IMR-90 (cell line): ENCODE measurements at regions not wholly inside any gene's neighbourhood (a gene's known extent, or its start where the extent isn't known, plus 50 kb on each side); places are given as distances from the start of the nearest gene placed in this dataset.

Experiments
- ATAC-seq: fragments of 200-7000 bp; cut with Tn5 transposase; 2 replicates; pipeline ENCODE4 v1.9.1; 2020; ENCODE audit warnings: low read depth, mild to moderate bottlenecking, moderate library complexity
- BruUV-seq: library from RNA; stranded (reverse); fragments of 400-500 nt; replicated peaks from 2 replicates; lab custom pipeline; 2021; lab: Mats Ljungman, UMichigan
- CTCF ChIA-PET: fragments of 300-600 bp; formaldehyde crosslinking; extraction: SDS; loops from one replicate; lab custom pipeline; 2021; ENCODE audit warnings: antibody characterized with exemption; lab: Yijun Ruan, JAX
- POLR2A ChIA-PET: fragments of 300-600 bp; sonication (Branson Sonifier 250); formaldehyde crosslinking; loops from one replicate; lab custom pipeline; 2022; ENCODE audit warnings: antibody characterized with exemption; ENCODE audit not compliant: unreplicated experiment; lab: Charles Lee
- DNase-seq: peaks from one replicate; pipeline ENCODE4 v3.0.0; 2013
- H2AFZ ChIP-seq: replicated peaks from 2 replicates; pipeline ENCODE3; 2013; ENCODE audit warnings: low read length, mild to moderate bottlenecking; ENCODE audit not compliant: poor library complexity
- H2AK5ac ChIP-seq: 2 replicates; pipeline ENCODE4 v1.6.1; 2013; ENCODE audit warnings: low read depth, low read length, inconsistent platforms
- H2AK9ac ChIP-seq: replicated peaks from 2 replicates; pipeline ENCODE3; 2013; ENCODE audit warnings: mild to moderate bottlenecking, low read depth, low read length, moderate library complexity; ENCODE audit not compliant: poor library complexity
- H2BK120ac ChIP-seq: 2 replicates; pipeline ENCODE4 v1.6.1; 2013; ENCODE audit warnings: low read depth, low read length, inconsistent platforms
- H2BK15ac ChIP-seq: 3 replicates; pipeline ENCODE4 v1.6.1; 2013; ENCODE audit warnings: low read depth, low read length, inconsistent platforms
- H2BK20ac ChIP-seq: 2 replicates; pipeline ENCODE4 v1.6.1; 2013; ENCODE audit warnings: low read depth, mild to moderate bottlenecking, inconsistent platforms, low read length, moderate library complexity
- H2BK5ac ChIP-seq: 2 replicates; pipeline ENCODE4 v1.6.1; 2013; ENCODE audit warnings: mild to moderate bottlenecking, low read depth, low read length, inconsistent platforms; ENCODE audit not compliant: poor library complexity, severe bottlenecking
- H3K14ac ChIP-seq: replicated peaks from 2 replicates; pipeline ENCODE4 v1.6.1; 2013; ENCODE audit warnings: low read depth, low read length, inconsistent platforms
- H3K18ac ChIP-seq: 2 replicates; pipeline ENCODE4 v1.6.1; 2013; ENCODE audit warnings: low read depth, low read length, control low read depth
- H3K23ac ChIP-seq: 2 replicates; pipeline ENCODE4 v1.6.1; 2013; ENCODE audit warnings: low read depth, low read length, inconsistent platforms
- H3K27ac ChIP-seq: 2 replicates; pipeline ENCODE4 v1.5.1; 2013; ENCODE audit warnings: mild to moderate bottlenecking, control low read depth, low read length; ENCODE audit not compliant: insufficient read depth
- H3K27me3 ChIP-seq: 2 replicates; pipeline ENCODE4 v1.6.1; 2013; ENCODE audit warnings: low read length; ENCODE audit not compliant: control insufficient read depth, insufficient read depth
- H3K36me3 ChIP-seq: 2 replicates; pipeline ENCODE4 v1.6.1; 2013; ENCODE audit warnings: low read length, mixed read lengths; ENCODE audit not compliant: control insufficient read depth, insufficient read depth
- H3K4ac ChIP-seq: 2 replicates; pipeline ENCODE4 v1.6.1; 2013; ENCODE audit warnings: low read depth, low read length, inconsistent platforms
- H3K4me1 ChIP-seq: 2 replicates; pipeline ENCODE4 v1.6.1; 2013; ENCODE audit warnings: low read length, mixed read lengths; ENCODE audit not compliant: control insufficient read depth, insufficient read depth
- H3K4me2 ChIP-seq: 2 replicates; pipeline ENCODE4 v1.6.1; 2013; ENCODE audit warnings: low read depth, mild to moderate bottlenecking, control low read depth, low read length, moderate library complexity
- H3K4me3 ChIP-seq: 2 replicates; pipeline ENCODE4 v1.5.1; 2013; ENCODE audit warnings: low read depth, mild to moderate bottlenecking, control low read depth, low read length, moderate library complexity; ENCODE audit not compliant: insufficient read depth
- H3K56ac ChIP-seq: 2 replicates; pipeline ENCODE4 v1.6.1; 2013; ENCODE audit warnings: low read length, inconsistent platforms; ENCODE audit not compliant: insufficient read depth; ENCODE audit errors: extremely low read depth
- H3K79me1 ChIP-seq, 2 experiments: 2 replicates each; pipeline ENCODE4 v1.6.1; 2013; ENCODE audit warnings: low read length in 2 of 2, inconsistent platforms in 1 of 2, low read depth in 1 of 2
- H3K9ac ChIP-seq: 2 replicates; pipeline ENCODE4 v1.6.1; 2013; ENCODE audit warnings: low read depth, low read length, control low read depth
- H3K9me1 ChIP-seq: 2 replicates; pipeline ENCODE4 v1.6.1; 2013; ENCODE audit warnings: low read length, inconsistent platforms; ENCODE audit not compliant: insufficient read depth
- H3K9me3 ChIP-seq: 2 replicates; pipeline ENCODE4 v1.6.1; 2013; ENCODE audit warnings: low read length; ENCODE audit not compliant: control insufficient read depth, insufficient read depth
- H4K20me1 ChIP-seq: 2 replicates; pipeline ENCODE4 v1.6.1; 2013; ENCODE audit warnings: low read length, inconsistent platforms; ENCODE audit not compliant: insufficient read depth
- H4K5ac ChIP-seq: 2 replicates; pipeline ENCODE4 v1.6.1; 2013; ENCODE audit warnings: mild to moderate bottlenecking, low read depth, low read length, control low read depth
- H4K8ac ChIP-seq, 2 experiments: 2 replicates each; pipeline ENCODE4 v1.6.1; 2013; ENCODE audit warnings: low read depth in 2 of 2, low read length in 2 of 2, control low read depth in 1 of 2, inconsistent platforms in 1 of 2
- H4K91ac ChIP-seq: 2 replicates; pipeline ENCODE4 v1.6.1; 2013; ENCODE audit warnings: low read depth, low read length, inconsistent platforms; ENCODE audit not compliant: insufficient read depth
- CEBPB ChIP-seq: IDR thresholded peaks from 2 replicates; pipeline ENCODE4 v1.6.1; 2012; ENCODE audit warnings: low read depth, low read length, improper control_type of control experiment
- CHD1 ChIP-seq: IDR thresholded peaks from 2 replicates; pipeline ENCODE4 v1.6.1; 2012; ENCODE audit warnings: low read depth, low read length, improper control_type of control experiment
- MAFK ChIP-seq: IDR thresholded peaks from 2 replicates; pipeline ENCODE4 v1.6.1; 2012; ENCODE audit warnings: low read depth, low read length, improper control_type of control experiment
- MAZ ChIP-seq: IDR thresholded peaks from 2 replicates; pipeline ENCODE4 v1.6.1; 2012; ENCODE audit warnings: low read depth, mild to moderate bottlenecking, low read length, improper control_type of control experiment, moderate library complexity, borderline replicate concordance
- POLR2A ChIP-seq: IDR thresholded peaks from 2 replicates; pipeline ENCODE4 v1.6.1; 2012; ENCODE audit warnings: mild to moderate bottlenecking, low read depth, low read length
- WGBS, 2 experiments: methylation state at CpG; one replicate each; pipeline versions ENCODE4 v1.1.5 to v1.1.7; 2013; ENCODE audit warnings: missing lambda C conversion rate in 2 of 2; ENCODE audit not compliant: insufficient read length in 1 of 2; ENCODE audit errors: extremely low coverage in 2 of 2; 5-methylcytosine and 5-hydroxymethylcytosine counted together
- dilution Hi-C: fragments of 300-500 bp; cut with HindIII; formaldehyde crosslinking; loops from one replicate; pipeline ENCODE4 v1.14.3; 2018; ENCODE audit warnings: low sequenced_read_pairs; ENCODE audit not compliant: unreplicated experiment
- in situ Hi-C: fragments of 300-500 bp; cut with MboI; formaldehyde crosslinking; loops from 3 replicates; pipeline ENCODE4 v1.14.3; 2019; ENCODE audit warnings: low sequenced_read_pairs, inconsistent platforms, mixed read lengths
- intact Hi-C: fragments of 100-400 bp; cut with micrococcal nuclease; formaldehyde crosslinking; loops from 2 replicates; pipeline ENCODE4 v1.10.0; 2022

DNA sequence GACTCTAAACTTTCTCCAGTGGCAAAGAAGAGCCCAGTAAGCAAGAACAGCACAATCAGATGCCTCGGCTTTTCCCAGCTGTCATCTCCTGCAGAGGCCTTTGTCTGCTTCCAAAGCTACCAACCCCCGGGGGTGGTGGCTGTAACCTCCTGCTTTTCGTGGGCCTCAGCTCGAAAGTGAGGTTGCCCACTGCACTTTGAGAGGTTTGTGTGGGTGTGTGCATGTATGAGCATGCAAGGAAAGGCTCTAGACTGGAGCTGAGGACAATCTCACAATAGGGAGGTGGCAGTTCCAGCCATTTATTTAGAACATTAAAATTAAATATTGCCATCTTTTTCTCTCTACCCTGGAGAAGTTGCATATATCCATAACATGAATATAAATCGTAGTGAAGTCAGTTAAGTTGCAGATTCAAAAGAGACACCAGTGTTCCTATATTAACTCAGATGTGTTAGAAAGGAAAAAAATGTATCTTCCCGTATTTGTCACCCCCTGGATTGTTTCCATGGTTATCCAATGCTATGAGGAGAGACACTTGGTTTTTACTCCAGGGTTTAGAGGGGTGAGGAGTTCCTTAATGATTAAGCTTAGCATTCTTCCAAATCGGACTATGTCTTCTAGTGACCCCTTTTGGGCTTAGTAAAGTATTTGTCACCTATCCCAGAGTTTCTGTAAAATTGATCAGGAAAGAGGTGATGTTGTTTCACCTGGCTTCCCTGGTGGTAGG lies 781.1 kb downstream of the INHBA start:
- DNase-seq = no peak
- Histone ChIP-seq H3K9ac (no peak overlapping the region), H3K9me1 (peaks cover 7% of the 10 kb centered on the region), H3K27me3 (no peaks in the 10 kb centered on the region), H3K14ac (peak overlapping the region; percentile 43; the same call in 1 of the 2 replicates), H4K91ac (peak overlapping the region; percentile 63), H2BK120ac (peak overlapping the region; percentile 69), H3K4me3 (no peak overlapping the region), H2AK9ac (no peak overlapping the region), H3K23ac (peak overlapping the region; percentile 55), H4K8ac (peak overlapping the region; percentile 29 to 52; a peak in 3 of 4 replicates), H3K4me2 (no peak overlapping the region), H3K56ac (no peak overlapping the region), H3K79me1 (0 out of 4 replicates have a peak, but pooled peaks cover 0 to 4% of the 10 kb centered on the region in 2 experiments), H2AK5ac (peak overlapping the region; percentile 81), H4K5ac (peak overlapping the region; percentile 72; the same call in 1 of the 2 replicates), H2BK20ac (peak overlapping the region; percentile 64), H3K9me3 (peaks cover 3% of the 10 kb centered on the region), H4K20me1 (no peaks in the 10 kb centered on the region), H3K4ac (peak overlapping the region; percentile 56), H3K18ac (peak overlapping the region; percentile 27; the same call in 1 of the 2 replicates), H2AFZ (no peak overlapping the region), H3K36me3 (no peaks in the 10 kb centered on the region), H2BK15ac (peak overlapping the region; percentile 73; the same call in 1 of the 3 replicates), H2BK5ac (peak overlapping the region; percentile 37), H3K27ac (no peak overlapping the region), H3K4me1 (peaks cover 15% of the 10 kb centered on the region)
- dilution Hi-C loops = no loop called here
- no peak for ATAC-seq
- in situ Hi-C loops = no loop called here
- POLR2A ChIA-PET = no interaction called here
- CTCF ChIA-PET = interaction anchor here (0.6 to 0.8 kb wide), 2 partner anchors 9 to 781 kb away, joined by 3 to 4 read pairs; partner anchors contain the start of gene INHBA
- WGBS, 2 experiments = no CpG with 5 or more reads among the region's 7 CpGs
- intact Hi-C loops = no loop called here
- TF ChIP-seq MAZ (no peak), MAFK (no peak), POLR2A (no peak), CHD1 (no peak), CEBPB (no peak)
- BruUV-seq = no TSS peak
